ENCODE measurements at regions not wholly inside any gene's neighbourhood (a gene's known extent, or its start where the extent isn't known, plus 50 kb on each side); places are given as distances from the start of the nearest gene placed in this dataset.
"Not testable (repeated sequence)": the region's sequence is repeated elsewhere in the genome, so short reads cannot be mapped to it uniquely, and the experiment has no call there.

GRCh38 chr5:164435576-164435975 is 930.2 kb downstream of the MAT2B start:
- no peak for DNase-seq

GRCh38 chr5:164439799-164440198 is 934.4 kb downstream of the MAT2B start:
- no peak for DNase-seq

GRCh38 chr5:164449460-164449859 is 944.0 kb downstream of the MAT2B start:
- DNase-seq = no peak

- DNase-seq = no peak
Observed at GRCh38 chr5:164466033-164466432, 960.6 kb downstream of the MAT2B start.

GRCh38 chr5:164470312-164470711 is 964.9 kb downstream of the MAT2B start:
- no peak for DNase-seq

GRCh38 chr5:164472165-164472564 is 966.7 kb downstream of the MAT2B start:
- peak; percentile 25 for DNase-seq

GRCh38 chr5:164475339-164475977 is 970.0 kb downstream of the MAT2B start:
- DNase-seq = peak; percentile 51

GRCh38 chr5:164481270-164481669 is 975.9 kb downstream of the MAT2B start:
- no peak for DNase-seq

- no peak for DNase-seq
Observed at GRCh38 chr5:164482351-164482750, 976.9 kb downstream of the MAT2B start.

GRCh38 chr5:164484948-164485347 is 979.5 kb downstream of the MAT2B start:
- DNase-seq = no peak

GRCh38 chr5:164487939-164488338 is 982.5 kb downstream of the MAT2B start:
- no peak for DNase-seq

- no peak for DNase-seq
Observed at GRCh38 chr5:164497311-164498064, 992.1 kb downstream of the MAT2B start.

- DNase-seq = no peak
Observed at GRCh38 chr5:164498438-164498837, 993.0 kb downstream of the MAT2B start.

GRCh38 chr5:164500856-164501255 is 995.4 kb downstream of the MAT2B start:
- DNase-seq = no peak

- DNase-seq = no peak
Observed at GRCh38 chr5:164501344-164501743, 995.9 kb downstream of the MAT2B start.

GRCh38 chr5:164504141-164504772 is 998.8 kb downstream of the MAT2B start:
- peak; percentile 64 for DNase-seq

- no peak for DNase-seq
Observed at GRCh38 chr5:164505791-164506190, 1000.4 kb downstream of the MAT2B start.

- no peak for DNase-seq
Observed at GRCh38 chr5:164518067-164518740, 1012.8 kb downstream of the MAT2B start.

GRCh38 chr5:164518741-164519080 is 1013.3 kb downstream of the MAT2B start:
- no peak for DNase-seq

GRCh38 chr5:164532235-164532900 is 1026.9 kb downstream of the MAT2B start:
- DNase-seq = no peak

GRCh38 chr5:164533426-164533825 is 1028.0 kb downstream of the MAT2B start:
- DNase-seq = not testable (repeated sequence)

GRCh38 chr5:164540174-164540573 is 1034.8 kb downstream of the MAT2B start:
- no peak for DNase-seq

- no peak for DNase-seq
Observed at GRCh38 chr5:164545507-164545906, 1040.1 kb downstream of the MAT2B start.
